ENCODE measurements at regions not wholly inside any gene's neighbourhood (a gene's known extent, or its start where the extent isn't known, plus 50 kb on each side); places are given as distances from the start of the nearest gene placed in this dataset.
"Not testable (repeated sequence)": the region's sequence is repeated elsewhere in the genome, so short reads cannot be mapped to it uniquely, and the experiment has no call there.

DNA sequence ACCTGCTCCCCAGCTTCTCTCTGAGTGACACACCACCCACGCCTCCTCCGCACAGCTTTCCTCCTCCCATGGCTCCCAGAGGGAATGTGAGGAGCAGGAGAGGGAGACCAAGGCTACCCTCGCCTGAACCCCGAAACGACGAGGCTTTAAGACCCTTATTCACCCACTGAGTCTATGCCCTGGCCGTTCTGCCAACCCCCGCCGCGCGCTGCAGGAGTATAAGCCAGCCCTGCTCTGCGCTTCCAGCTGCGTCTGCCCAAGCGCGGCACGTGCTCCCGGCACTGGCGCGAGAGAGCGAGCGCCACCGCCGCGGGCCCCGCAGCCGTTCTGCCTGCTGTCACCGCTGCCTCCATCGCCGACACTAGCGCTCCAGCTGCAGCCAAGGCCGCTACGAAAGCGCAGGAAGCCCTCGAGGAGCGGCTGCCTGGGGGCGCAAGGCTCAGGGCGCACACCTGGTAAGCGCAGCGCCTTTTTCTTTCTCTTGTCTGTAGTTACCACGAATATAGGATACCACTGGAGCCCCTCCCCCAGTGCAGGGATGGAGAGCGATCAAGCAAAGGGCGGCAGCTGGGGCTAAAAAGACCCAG, 350.0 kb upstream of the FOLH1 start:
- H3K4me1 ChIP-seq (ENCODE audit: control insufficient read depth in 1 of 2, insufficient read depth in 2 of 2, low read depth in 1 of 2, low read length in 1 of 2); CTCF ChIA-PET: not testable (repeated sequence)

DNA sequence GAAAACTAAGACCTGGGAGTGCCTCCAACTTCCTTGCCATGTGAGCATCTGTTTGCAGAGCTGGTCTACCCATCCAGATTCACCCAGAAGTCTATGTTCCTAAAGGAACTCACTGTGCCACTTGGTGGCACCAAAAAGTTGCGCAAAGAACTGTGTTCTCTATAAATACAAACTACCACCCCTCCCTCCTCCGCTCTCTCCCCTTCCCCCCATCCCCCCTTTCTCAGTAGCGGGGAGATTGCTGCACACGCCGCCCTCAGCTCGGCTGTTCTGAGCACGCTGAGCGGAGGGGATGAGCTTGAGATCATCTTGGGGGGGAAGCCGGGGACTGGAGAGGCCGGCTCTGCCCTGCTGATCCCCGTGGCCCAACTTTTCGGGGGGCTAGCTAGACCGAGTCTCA, 352.2 kb upstream of the FOLH1 start:
- H3K27ac ChIP-seq (ENCODE audit: low read depth in 2 of 2, low read length in 1 of 2); H3K4me3 ChIP-seq (ENCODE audit: low read depth in 2 of 2, low read length in 1 of 2); CTCF ChIA-PET; H3K9me3 ChIP-seq; H3K4me1 ChIP-seq (ENCODE audit: control insufficient read depth in 1 of 2, insufficient read depth in 2 of 2, low read depth in 1 of 2, low read length in 1 of 2); H3F3A ChIP-seq (replicated peaks; ENCODE audit: insufficient read depth); H2AFZ ChIP-seq (ENCODE audit: low read depth); H3K9ac ChIP-seq; H3K27me3 ChIP-seq (ENCODE audit: insufficient read depth); H3K36me3 ChIP-seq (replicated peaks in 1 of 2; ENCODE audit: control insufficient read depth in 1 of 2, insufficient read depth in 2 of 2, low read length in 1 of 2); H3K9me2 ChIP-seq; H3K4me2 ChIP-seq; H4K20me1 ChIP-seq (ENCODE audit: insufficient read depth); POLR2A ChIA-PET; H3K79me2 ChIP-seq (ENCODE audit: insufficient read depth); DNase-seq: not testable (repeated sequence)
- 3% methylated on average over 10 of the region's 13 CpGs for WGBS (ENCODE audit: low lambda C conversion rate)

More for the DNA sequence above, 350.0 kb upstream of the FOLH1 start:
- H3K9me2 ChIP-seq; H3K36me3 ChIP-seq (replicated peaks in 1 of 2; ENCODE audit: control insufficient read depth in 1 of 2, insufficient read depth in 2 of 2, low read length in 1 of 2); H3K4me3 ChIP-seq (ENCODE audit: low read depth in 2 of 2, low read length in 1 of 2); H3F3A ChIP-seq (replicated peaks; ENCODE audit: insufficient read depth); H3K27ac ChIP-seq (ENCODE audit: low read depth in 2 of 2, low read length in 1 of 2); H2AFZ ChIP-seq (ENCODE audit: low read depth); POLR2A ChIA-PET; H3K4me2 ChIP-seq; H3K9ac ChIP-seq; H3K79me2 ChIP-seq (ENCODE audit: insufficient read depth); H3K9me3 ChIP-seq; H3K27me3 ChIP-seq (ENCODE audit: insufficient read depth); DNase-seq; H4K20me1 ChIP-seq (ENCODE audit: insufficient read depth): not testable (repeated sequence)
- 11% methylated on average over 6 of the region's 42 CpGs for WGBS (ENCODE audit: low lambda C conversion rate)

DNA sequence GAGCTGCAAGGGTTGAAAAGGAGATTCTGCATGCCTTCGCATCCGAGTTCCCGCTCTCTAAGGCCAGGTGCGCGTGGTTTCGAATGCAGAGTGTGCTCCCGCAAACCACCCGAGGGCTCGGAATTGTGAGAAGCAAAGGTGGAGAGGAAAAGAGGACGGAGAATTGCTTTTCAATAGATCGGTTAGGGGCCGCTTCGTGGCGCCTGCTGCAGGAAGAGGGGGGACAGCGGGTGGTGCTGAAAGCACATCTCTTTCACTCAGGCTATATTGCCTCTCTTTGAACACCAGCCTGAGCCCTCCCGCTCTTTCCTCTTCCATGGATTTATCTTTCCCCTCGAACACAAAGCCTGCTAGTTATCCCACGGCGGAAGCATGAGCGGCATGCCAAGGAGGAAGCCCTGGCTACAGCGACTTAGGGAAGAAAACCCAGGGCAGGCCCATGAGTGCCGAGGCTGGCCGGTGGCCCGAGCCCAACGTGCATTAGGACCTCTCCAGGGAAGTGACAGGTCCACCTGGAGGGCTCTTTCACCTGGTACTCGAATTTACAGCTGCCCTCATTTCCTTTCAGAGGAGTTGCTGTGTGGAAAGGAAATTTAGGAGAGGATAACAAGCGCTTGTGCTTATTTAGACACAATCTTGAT, 353.0 kb upstream of the FOLH1 start:
- CTCF ChIA-PET; H3K27ac ChIP-seq (ENCODE audit: low read depth in 2 of 2, low read length in 1 of 2); H3K4me1 ChIP-seq (ENCODE audit: control insufficient read depth in 1 of 2, insufficient read depth in 2 of 2, low read depth in 1 of 2, low read length in 1 of 2); H3K4me2 ChIP-seq; H3K4me3 ChIP-seq (ENCODE audit: low read depth in 2 of 2, low read length in 1 of 2); H2AFZ ChIP-seq (ENCODE audit: low read depth); H4K20me1 ChIP-seq (ENCODE audit: insufficient read depth); H3F3A ChIP-seq (replicated peaks; ENCODE audit: insufficient read depth); H3K9ac ChIP-seq; H3K9me3 ChIP-seq; H3K27me3 ChIP-seq (ENCODE audit: insufficient read depth); POLR2A ChIA-PET; H3K79me2 ChIP-seq (ENCODE audit: insufficient read depth); H3K9me2 ChIP-seq; DNase-seq; H3K36me3 ChIP-seq (replicated peaks in 1 of 2; ENCODE audit: control insufficient read depth in 1 of 2, insufficient read depth in 2 of 2, low read length in 1 of 2): not testable (repeated sequence)
- 2% methylated on average over 20 of the region's 27 CpGs for WGBS (ENCODE audit: low lambda C conversion rate)

DNA sequence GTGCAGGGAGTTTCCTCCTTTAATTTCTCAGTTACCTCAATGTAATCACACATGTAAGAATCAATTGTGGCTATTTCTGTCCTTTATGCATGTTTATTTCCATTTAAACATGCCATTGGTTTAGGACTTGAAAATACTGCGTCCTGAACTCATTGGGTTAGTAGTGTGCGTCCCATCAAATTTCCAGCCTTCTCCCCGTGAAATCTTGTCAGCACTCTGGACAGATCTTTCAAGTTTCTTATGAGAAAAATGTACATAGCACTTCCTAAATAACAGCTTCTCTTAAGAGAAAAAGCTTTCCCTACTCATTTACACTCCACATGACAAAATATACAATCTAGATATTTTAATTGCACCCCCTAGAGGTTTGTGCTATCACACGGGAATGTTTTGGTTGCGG, 353.9 kb upstream of the FOLH1 start:
- POLR2A ChIA-PET; H3F3A ChIP-seq (replicated peaks; ENCODE audit: insufficient read depth); H3K9ac ChIP-seq; H3K36me3 ChIP-seq (replicated peaks in 1 of 2; ENCODE audit: control insufficient read depth in 1 of 2, insufficient read depth in 2 of 2, low read length in 1 of 2); H2AFZ ChIP-seq (ENCODE audit: low read depth); H3K9me3 ChIP-seq; H3K79me2 ChIP-seq (ENCODE audit: insufficient read depth); H3K4me1 ChIP-seq (ENCODE audit: control insufficient read depth in 1 of 2, insufficient read depth in 2 of 2, low read depth in 1 of 2, low read length in 1 of 2); H3K27me3 ChIP-seq (ENCODE audit: insufficient read depth); H3K27ac ChIP-seq (ENCODE audit: low read depth in 2 of 2, low read length in 1 of 2); H3K9me2 ChIP-seq; DNase-seq; CTCF ChIA-PET; H4K20me1 ChIP-seq (ENCODE audit: insufficient read depth); H3K4me2 ChIP-seq; H3K4me3 ChIP-seq (ENCODE audit: low read depth in 2 of 2, low read length in 1 of 2): not testable (repeated sequence)
- WGBS (ENCODE audit: low lambda C conversion rate) = under 1% methylated on average over 5 of the region's 5 CpGs
- TF ChIP-seq, protein P1, sequence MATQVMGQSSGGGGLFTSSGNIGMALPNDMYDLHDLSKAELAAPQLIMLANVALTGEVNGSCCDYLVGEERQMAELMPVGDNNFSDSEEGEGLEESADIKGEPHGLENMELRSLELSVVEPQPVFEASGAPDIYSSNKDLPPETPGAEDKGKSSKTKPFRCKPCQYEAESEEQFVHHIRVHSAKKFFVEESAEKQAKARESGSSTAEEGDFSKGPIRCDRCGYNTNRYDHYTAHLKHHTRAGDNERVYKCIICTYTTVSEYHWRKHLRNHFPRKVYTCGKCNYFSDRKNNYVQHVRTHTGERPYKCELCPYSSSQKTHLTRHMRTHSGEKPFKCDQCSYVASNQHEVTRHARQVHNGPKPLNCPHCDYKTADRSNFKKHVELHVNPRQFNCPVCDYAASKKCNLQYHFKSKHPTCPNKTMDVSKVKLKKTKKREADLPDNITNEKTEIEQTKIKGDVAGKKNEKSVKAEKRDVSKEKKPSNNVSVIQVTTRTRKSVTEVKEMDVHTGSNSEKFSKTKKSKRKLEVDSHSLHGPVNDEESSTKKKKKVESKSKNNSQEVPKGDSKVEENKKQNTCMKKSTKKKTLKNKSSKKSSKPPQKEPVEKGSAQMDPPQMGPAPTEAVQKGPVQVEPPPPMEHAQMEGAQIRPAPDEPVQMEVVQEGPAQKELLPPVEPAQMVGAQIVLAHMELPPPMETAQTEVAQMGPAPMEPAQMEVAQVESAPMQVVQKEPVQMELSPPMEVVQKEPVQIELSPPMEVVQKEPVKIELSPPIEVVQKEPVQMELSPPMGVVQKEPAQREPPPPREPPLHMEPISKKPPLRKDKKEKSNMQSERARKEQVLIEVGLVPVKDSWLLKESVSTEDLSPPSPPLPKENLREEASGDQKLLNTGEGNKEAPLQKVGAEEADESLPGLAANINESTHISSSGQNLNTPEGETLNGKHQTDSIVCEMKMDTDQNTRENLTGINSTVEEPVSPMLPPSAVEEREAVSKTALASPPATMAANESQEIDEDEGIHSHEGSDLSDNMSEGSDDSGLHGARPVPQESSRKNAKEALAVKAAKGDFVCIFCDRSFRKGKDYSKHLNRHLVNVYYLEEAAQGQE (IDR thresholded peaks at IDR 0.05; ENCODE audit: low read depth, low read length) = peak; percentile 73; the same call in 1 of the 2 replicates

DNA sequence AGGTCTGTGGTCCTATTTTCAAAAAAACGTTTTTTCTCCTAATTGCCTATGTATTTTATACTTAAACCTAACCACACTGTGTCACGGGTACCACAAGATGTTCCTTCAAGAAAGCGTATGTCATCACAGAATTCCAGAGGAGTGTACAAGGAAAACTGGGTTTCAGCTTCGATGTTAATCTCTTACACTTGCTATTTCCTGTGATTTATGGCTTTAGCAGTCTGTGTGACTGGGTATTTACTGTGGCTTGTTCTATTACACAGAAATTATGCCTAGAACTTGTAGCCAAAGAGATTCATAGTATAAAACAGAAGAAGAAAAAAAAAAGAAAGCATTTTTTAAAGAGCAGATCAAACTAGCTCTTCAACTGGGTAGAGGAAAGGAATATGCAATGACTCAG, 371.1 kb upstream of the FOLH1 start:
- H4K20me1 ChIP-seq (ENCODE audit: insufficient read depth); H2AFZ ChIP-seq (ENCODE audit: low read depth); DNase-seq; H3K27me3 ChIP-seq (ENCODE audit: insufficient read depth); H3K4me3 ChIP-seq (ENCODE audit: low read depth in 2 of 2, low read length in 1 of 2); CTCF ChIA-PET; H3K4me1 ChIP-seq (ENCODE audit: control insufficient read depth in 1 of 2, insufficient read depth in 2 of 2, low read depth in 1 of 2, low read length in 1 of 2); H3K27ac ChIP-seq (ENCODE audit: low read depth in 2 of 2, low read length in 1 of 2); H3K9me2 ChIP-seq; H3K9me3 ChIP-seq; H3K9ac ChIP-seq; H3F3A ChIP-seq (replicated peaks; ENCODE audit: insufficient read depth); H3K36me3 ChIP-seq (replicated peaks in 1 of 2; ENCODE audit: control insufficient read depth in 1 of 2, insufficient read depth in 2 of 2, low read length in 1 of 2); H3K4me2 ChIP-seq; H3K79me2 ChIP-seq (ENCODE audit: insufficient read depth); POLR2A ChIA-PET: not testable (repeated sequence)
- 0% methylated on average over 4 of the region's 4 CpGs for WGBS (ENCODE audit: low lambda C conversion rate)

All from SK-N-SH (cell line).